Activated T-cell treated with anti-CD3 and anti-CD28 coated beads, Interleukin-2, amount 50 U/mL, for 4 hours (primary cell): ENCODE measurements at regions not wholly inside any gene's neighbourhood (a gene's known extent, or its start where the extent isn't known, plus 50 kb on each side); places are given as distances from the start of the nearest gene placed in this dataset.
A peak's percentile ranks its signal among the peaks of the same experiment; 100 is the strongest.

Experiments used
- ATAC-seq, 2 donors: fragments of 200-7000 bp; cut with Tn5 transposase; one replicate each; pipeline ENCODE4 v1.10.0; 2021
- DNase-seq: peaks from one replicate; pipeline ENCODE4 v3.0.0-alpha.2; 2020
- H3K27me3 Mint-ChIP-seq: one replicate; pipeline ENCODE4 v1.8.0; 2021; ENCODE audit warnings: low read depth, mixed read lengths
- H3K36me3 Mint-ChIP-seq: one replicate; pipeline ENCODE4 v1.8.0; 2022; ENCODE audit warnings: mixed read lengths; ENCODE audit not compliant: insufficient read depth
- H3K4me1 Mint-ChIP-seq: one replicate; pipeline ENCODE4 v1.8.0; 2021; ENCODE audit warnings: low read depth, mixed read lengths
- H3K4me3 Mint-ChIP-seq: one replicate; pipeline ENCODE4 v1.8.0; 2021; ENCODE audit warnings: mild to moderate bottlenecking, moderate library complexity, mixed read lengths
- H3K9me3 Mint-ChIP-seq: one replicate; pipeline ENCODE4 v1.8.0; 2021; ENCODE audit warnings: mixed read lengths

- Mint-ChIP-seq H3K9me3 (no peaks in the 10 kb centered on the region), H3K36me3 (no peaks in the 10 kb centered on the region), H3K4me3 (no peak overlapping the region), H3K4me1 (peaks cover 26% of the 10 kb centered on the region), H3K27me3 (peaks cover 1% of the 10 kb centered on the region)
- no peak for DNase-seq
- ATAC-seq, result no peak
Observed at GRCh38 chr7:142351145-142351544, 93.3 kb upstream of the PRSS58 start.

DNA sequence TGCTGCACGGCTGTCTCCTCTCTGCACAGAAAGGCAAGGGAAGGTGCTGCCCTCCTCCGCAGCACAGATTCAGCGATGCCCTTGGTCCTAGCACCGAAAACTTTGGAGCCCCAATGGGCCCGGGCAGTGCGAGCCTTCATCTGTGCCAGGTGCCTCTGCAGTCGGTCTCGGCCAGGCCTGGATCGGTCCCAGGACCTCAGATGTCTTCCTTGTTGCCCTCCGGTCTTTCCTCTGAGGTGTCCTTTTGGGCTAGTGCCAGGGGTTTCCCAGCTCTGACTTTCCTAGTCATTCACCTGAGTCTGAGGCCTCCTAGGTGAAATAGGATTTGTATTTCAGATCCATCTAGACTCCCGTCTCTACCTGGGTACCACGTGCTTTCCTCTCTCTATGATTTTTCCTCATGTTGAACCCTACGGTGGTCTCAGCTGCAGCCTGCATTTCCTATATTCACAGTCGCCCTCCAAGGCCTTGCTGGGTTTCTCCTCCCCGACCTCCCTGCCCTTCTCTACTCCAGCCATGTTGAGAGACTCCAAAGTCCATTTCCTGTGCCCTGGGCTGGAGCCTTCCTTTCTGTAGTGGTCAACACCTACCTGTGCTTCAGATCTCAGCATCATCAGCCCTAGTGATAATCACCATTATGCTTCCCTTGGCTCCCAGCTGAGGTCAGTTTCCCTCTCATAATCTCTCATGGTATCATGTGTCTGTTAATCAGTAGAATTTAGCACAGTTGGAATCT lies 92.0 kb upstream of the PRSS58 start:
- ATAC-seq, result no peak

DNA sequence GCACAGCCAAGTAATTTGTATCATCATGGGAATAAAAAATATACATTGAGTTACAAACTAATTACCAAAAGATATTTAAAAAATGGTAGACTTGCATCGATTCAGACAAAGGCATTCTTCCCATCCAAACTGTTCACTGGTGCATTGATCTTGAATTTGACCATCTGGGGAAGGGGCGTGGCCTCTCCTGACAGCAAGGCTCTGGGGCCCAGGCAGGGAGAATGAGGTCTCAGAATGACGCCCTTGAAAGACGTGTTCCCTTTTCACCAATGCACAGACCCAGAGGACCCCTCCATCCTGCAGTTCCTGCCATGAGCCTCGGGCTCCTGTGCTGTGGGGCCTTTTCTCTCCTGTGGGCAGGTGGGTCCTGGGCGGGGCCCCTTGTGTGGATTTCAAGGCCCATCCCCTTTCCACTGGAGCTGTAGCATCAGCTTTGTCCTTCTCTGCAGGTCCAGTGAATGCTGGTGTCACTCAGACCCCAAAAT lies 91.1 kb upstream of the PRSS58 start:
- DNase-seq (no peak), ATAC-seq (no peak)
- H3K4me3 Mint-ChIP-seq, result peak overlapping the region; percentile 27
- H3K9me3 Mint-ChIP-seq, result no peaks in the 10 kb centered on the region
- peaks cover 23% of the 10 kb centered on the region for H3K4me1 Mint-ChIP-seq
- no peaks in the 10 kb centered on the region for H3K36me3 Mint-ChIP-seq
- H3K27me3 Mint-ChIP-seq, result peaks cover 4% of the 10 kb centered on the region

More for the DNA sequence above, 92.0 kb upstream of the PRSS58 start:
- H3K36me3 Mint-ChIP-seq, result no peaks in the 10 kb centered on the region
- H3K4me3 Mint-ChIP-seq, result no peak overlapping the region
- H3K4me1 Mint-ChIP-seq, result peaks cover 28% of the 10 kb centered on the region
- DNase-seq, result no peak
- H3K9me3 Mint-ChIP-seq, result no peaks in the 10 kb centered on the region
- H3K27me3 Mint-ChIP-seq, result peaks cover 4% of the 10 kb centered on the region

DNA sequence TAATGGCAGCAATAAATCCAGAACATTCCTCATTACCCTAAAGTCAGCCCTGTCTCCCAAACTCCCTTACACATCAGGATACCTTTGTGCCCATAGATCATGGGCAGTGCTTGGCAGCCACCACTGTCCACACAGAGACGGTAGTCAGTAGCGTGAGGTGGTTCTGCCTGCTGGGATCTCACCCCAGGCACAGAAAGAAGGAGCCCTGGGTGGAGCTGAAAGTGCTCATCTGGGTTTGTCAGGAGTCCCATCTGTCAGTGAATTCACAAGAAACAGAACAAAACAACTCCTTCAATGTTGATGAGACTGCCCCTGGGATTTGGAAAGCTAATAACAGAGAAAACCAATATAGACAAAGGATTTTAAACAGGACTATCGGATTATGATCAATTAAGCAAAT lies 90.2 kb upstream of the PRSS58 start:
- Mint-ChIP-seq H3K9me3 (no peaks in the 10 kb centered on the region), H3K4me1 (peaks cover 14% of the 10 kb centered on the region)

DNA sequence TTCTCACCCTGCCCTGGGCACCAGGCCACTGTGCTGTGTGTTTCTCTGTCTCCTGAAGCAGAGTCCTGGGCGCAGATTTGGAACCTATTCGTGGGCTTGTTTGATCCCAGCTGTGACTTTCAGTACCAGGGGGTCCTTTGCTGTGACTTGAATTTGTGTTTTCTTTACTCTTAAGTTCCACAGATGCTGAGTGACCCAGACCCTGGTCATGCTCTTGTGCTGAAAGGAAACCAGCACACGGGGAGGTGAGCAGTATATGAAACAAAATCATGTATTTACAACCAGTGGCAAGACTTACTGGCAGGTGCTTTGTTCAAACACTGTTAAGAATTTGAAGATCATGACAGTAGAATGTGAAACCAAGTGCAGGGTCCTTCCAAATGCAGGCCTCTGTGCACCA lies 89.2 kb upstream of the PRSS58 start:
- H3K27me3 Mint-ChIP-seq, result peaks cover 4% of the 10 kb centered on the region
- DNase-seq (no peak), ATAC-seq (no peak)
- H3K4me1 Mint-ChIP-seq, result peaks cover 7% of the 10 kb centered on the region
- no peak overlapping the region for H3K4me3 Mint-ChIP-seq
- no peaks in the 10 kb centered on the region for H3K36me3 Mint-ChIP-seq
- no peaks in the 10 kb centered on the region for H3K9me3 Mint-ChIP-seq

More for the DNA sequence above, 90.2 kb upstream of the PRSS58 start:
- Mint-ChIP-seq H3K4me3 (peak overlapping the region; percentile 9), H3K27me3 (peaks cover 4% of the 10 kb centered on the region), H3K36me3 (no peaks in the 10 kb centered on the region)
- ATAC-seq, result no peak
- DNase-seq, result no peak

- H3K9me3 Mint-ChIP-seq, result no peaks in the 10 kb centered on the region
- H3K4me3 Mint-ChIP-seq, result no peak overlapping the region
- peaks cover 5% of the 10 kb centered on the region for H3K27me3 Mint-ChIP-seq
- ATAC-seq (peak; percentile 35 to 93), DNase-seq (no peak)
- H3K4me1 Mint-ChIP-seq, result peaks cover 3% of the 10 kb centered on the region
- H3K36me3 Mint-ChIP-seq, result no peaks in the 10 kb centered on the region
Observed at GRCh38 chr7:142345811-142346210, 88.0 kb upstream of the PRSS58 start.

DNA sequence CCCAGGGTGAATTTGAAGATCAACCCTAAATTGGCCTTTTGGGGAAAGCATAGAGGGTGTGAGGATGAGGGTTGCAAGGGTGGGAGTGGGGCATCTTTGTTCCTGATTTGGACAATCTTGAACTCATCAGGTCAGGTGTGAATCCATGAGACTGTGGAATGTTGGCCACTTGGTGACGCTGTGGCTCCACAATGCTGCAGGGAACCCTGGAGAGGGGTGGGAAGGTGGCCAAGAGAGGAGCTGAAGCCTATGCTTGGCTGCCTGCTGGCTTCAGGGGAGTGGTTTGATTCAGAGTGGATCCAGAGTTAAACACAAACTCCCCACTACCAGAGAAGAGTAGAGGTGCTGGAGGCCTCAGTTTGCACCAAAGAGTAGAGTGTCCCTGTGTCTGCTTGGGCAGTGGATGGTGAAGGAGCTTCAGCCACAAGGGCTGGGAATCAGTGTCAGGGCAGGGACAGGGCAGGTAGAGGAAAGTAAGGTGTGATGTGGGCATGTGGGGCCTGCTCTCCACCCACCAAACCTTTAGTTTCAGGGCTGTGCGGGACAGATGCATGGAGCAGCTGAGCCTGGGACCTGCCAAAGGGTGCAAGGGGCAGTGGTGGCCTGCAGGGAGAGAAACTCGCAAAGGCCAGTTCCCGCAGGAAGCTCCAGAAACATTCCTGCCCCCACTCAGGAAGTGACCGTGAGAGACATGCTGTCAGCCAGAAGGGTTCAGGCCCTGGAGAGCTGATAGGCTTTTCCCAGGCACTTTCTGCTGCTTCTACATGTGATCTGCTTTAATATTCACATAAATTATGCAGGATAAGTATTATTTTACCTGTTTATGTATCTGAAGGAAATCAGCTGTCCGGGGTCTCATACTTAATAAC lies 81.0 kb upstream of the PRSS58 start:
- Mint-ChIP-seq H3K36me3 (no peaks in the 10 kb centered on the region), H3K4me3 (no peak overlapping the region), H3K9me3 (no peaks in the 10 kb centered on the region), H3K27me3 (peaks cover 19% of the 10 kb centered on the region), H3K4me1 (peaks cover 4% of the 10 kb centered on the region)
- ATAC-seq (peak in 1 of 2 donors; percentile 39), DNase-seq (no peak)

GRCh38 chr7:142337054-142338001 lies 79.5 kb upstream of the PRSS58 start:
- ATAC-seq, result peak; percentile 58 to 64
- H3K4me1 Mint-ChIP-seq, result peaks cover 4% of the 10 kb centered on the region

DNA sequence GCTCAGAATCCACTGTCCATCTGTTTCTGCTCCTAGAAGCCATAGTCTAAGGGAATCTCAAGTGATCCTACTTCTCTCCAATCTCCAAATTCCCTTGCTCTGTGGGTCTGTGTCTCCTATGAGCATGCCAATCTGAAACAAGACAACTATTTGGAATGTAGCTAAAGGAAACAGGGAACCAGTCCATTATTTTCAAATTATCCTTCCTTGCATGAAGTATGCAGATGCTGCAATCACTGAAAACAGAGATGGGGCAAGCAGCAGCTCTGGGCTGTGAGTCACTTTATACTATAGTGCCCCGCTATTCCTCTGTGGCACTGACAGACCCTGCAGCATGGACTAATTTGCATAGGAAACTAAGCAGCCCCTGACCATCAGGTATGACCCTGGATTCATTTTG lies 76.9 kb upstream of the PRSS58 start:
- Mint-ChIP-seq H3K4me3 (peak overlapping the region; percentile 48), H3K4me1 (peaks cover 4% of the 10 kb centered on the region), H3K36me3 (no peaks in the 10 kb centered on the region), H3K27me3 (peaks cover 20% of the 10 kb centered on the region), H3K9me3 (no peaks in the 10 kb centered on the region)
- ATAC-seq, result no peak
- no peak for DNase-seq

More at GRCh38 chr7:142337054-142338001, 79.5 kb upstream of the PRSS58 start:
- peaks cover 19% of the 10 kb centered on the region for H3K27me3 Mint-ChIP-seq
- H3K4me3 Mint-ChIP-seq, result no peak overlapping the region
- no peaks in the 10 kb centered on the region for H3K9me3 Mint-ChIP-seq
- DNase-seq, result no peak
- H3K36me3 Mint-ChIP-seq, result no peaks in the 10 kb centered on the region

GRCh38 chr7:142334236-142334635 lies 76.4 kb upstream of the PRSS58 start:
- Mint-ChIP-seq H3K9me3 (no peaks in the 10 kb centered on the region), H3K27me3 (peaks cover 23% of the 10 kb centered on the region), H3K4me3 (no peak overlapping the region)

DNA sequence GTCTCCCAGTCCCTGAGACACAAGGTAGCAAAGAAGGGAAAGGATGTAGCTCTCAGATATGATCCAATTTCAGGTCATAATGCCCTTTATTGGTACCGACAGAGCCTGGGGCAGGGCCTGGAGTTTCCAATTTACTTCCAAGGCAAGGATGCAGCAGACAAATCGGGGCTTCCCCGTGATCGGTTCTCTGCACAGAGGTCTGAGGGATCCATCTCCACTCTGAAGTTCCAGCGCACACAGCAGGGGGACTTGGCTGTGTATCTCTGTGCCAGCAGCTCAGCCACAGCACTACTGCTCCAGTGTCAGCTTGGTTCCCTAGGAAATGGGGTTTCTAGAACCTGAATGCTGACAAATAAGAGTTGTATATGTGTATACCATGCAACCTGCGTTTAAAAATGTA lies 74.6 kb upstream of the PRSS58 start:
- Mint-ChIP-seq H3K9me3 (no peaks in the 10 kb centered on the region), H3K27me3 (peaks cover 30% of the 10 kb centered on the region), H3K36me3 (no peaks in the 10 kb centered on the region), H3K4me3 (no peak overlapping the region), H3K4me1 (peaks cover 4% of the 10 kb centered on the region)
- DNase-seq (no peak), ATAC-seq (no peak)

More at GRCh38 chr7:142334236-142334635, 76.4 kb upstream of the PRSS58 start:
- no peak for ATAC-seq
- DNase-seq, result no peak
- Mint-ChIP-seq H3K4me1 (peaks cover 4% of the 10 kb centered on the region), H3K36me3 (no peaks in the 10 kb centered on the region)

DNA sequence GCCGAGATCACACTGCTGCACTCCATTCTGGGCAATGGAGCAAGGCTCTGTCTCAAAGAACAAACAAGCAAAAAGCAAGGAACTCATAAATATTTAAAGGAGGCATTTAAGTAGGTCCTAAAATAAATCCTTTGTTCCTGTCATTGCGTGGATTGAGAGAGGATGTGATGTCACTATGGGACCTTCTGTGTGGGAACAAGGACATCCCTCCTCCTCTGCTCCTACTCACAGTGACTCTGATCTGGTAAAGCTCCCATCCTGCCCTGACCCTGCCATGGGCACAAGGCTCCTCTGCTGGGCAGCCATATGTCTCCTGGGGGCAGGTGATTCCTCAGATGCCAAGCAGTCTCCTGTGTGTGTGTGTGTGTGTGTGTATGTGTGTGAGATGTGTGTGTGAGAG lies 74.1 kb upstream of the PRSS58 start:
- Mint-ChIP-seq H3K4me3 (no peak overlapping the region), H3K36me3 (no peaks in the 10 kb centered on the region), H3K27me3 (peaks cover 26% of the 10 kb centered on the region), H3K9me3 (no peaks in the 10 kb centered on the region), H3K4me1 (peaks cover under 1% of the 10 kb centered on the region)
- no peak for ATAC-seq
- DNase-seq, result no peak

GRCh38 chr7:142329062-142329790 lies 71.4 kb upstream of the PRSS58 start:
- Mint-ChIP-seq H3K36me3 (no peaks in the 10 kb centered on the region), H3K4me3 (no peak overlapping the region), H3K4me1 (peaks cover 6% of the 10 kb centered on the region), H3K27me3 (peaks cover 18% of the 10 kb centered on the region), H3K9me3 (no peaks in the 10 kb centered on the region)
- ATAC-seq (no peak), DNase-seq (no peak)
